ENCODE measurements at regions not wholly inside any gene's neighbourhood (a gene's known extent, or its start where the extent isn't known, plus 50 kb on each side); places are given as distances from the start of the nearest gene placed in this dataset.

- Histone ChIP-seq H3K27me3 (no peaks in the 10 kb centered on the region), H3K4me3 (no peak overlapping the region), H3K9me3 (no peaks in the 10 kb centered on the region), H3K36me3 (peaks cover 0 to 5% (median 0%) of the 10 kb centered on the region in 4 donors), H3K27ac (replicated peaks in 1 of 4) (no peak overlapping the region), H3K4me1 (no peaks in the 10 kb centered on the region)
- 88% methylated on average over 1 of the region's 1 CpG for WGBS
- TF ChIP-seq CTCF (IDR thresholded peaks at IDR 0.05) (no peak), POLR2AphosphoS5 (IDR thresholded peaks at IDR 0.05) (no peak), EP300 (IDR thresholded peaks at IDR 0.05) (no peak), POLR2A (IDR thresholded peaks at IDR 0.05; ENCODE audit: low read depth) (no peak)
- DNase-seq (ENCODE audit: extremely low spot score), result no peak
- intact Hi-C loops (cut with DNase I), result loop anchor here (5.0 kb wide), 1 partner anchor 312 kb away; no protein-coding TSS in a partner anchor
These were observed 134.2 kb downstream of the ELAPOR2 start for GRCh38 chr7:86925221-86925620.

GRCh38 chr7:86923527-86923926 is 135.9 kb downstream of the ELAPOR2 start:
- Histone ChIP-seq H3K4me3 (no peak overlapping the region), H3K36me3 (peaks cover 0 to 5% (median 0%) of the 10 kb centered on the region in 4 donors), H3K27ac (replicated peaks in 1 of 4) (no peak overlapping the region), H3K27me3 (no peaks in the 10 kb centered on the region), H3K9me3 (no peaks in the 10 kb centered on the region), H3K4me1 (no peaks in the 10 kb centered on the region)
- intact Hi-C loops (cut with DNase I), result no loop called here
- DNase-seq (ENCODE audit: extremely low spot score), result no peak
- TF ChIP-seq POLR2A (IDR thresholded peaks at IDR 0.05; ENCODE audit: low read depth) (no peak), EP300 (IDR thresholded peaks at IDR 0.05) (no peak), CTCF (IDR thresholded peaks at IDR 0.05) (no peak), POLR2AphosphoS5 (IDR thresholded peaks at IDR 0.05) (no peak)

DNA sequence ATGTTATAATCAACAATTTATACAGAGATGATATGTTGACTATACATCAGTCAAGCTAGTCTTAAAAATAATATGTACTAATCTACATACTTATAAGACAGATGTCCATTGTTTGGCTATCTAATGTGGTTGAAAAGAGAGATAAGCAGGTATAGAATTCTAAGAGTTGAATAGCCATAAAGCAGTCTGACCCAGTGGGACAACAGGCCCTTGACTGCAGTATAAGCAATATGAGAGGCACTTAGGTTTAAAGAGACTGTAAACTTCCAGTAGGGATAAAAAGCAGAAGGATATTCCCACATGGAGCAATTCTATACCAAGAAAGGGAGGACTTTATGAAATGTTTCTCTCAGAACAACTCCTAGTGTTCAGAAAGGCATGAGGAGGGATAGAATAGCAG is 139.3 kb downstream of the ELAPOR2 start:
- H3K4me1 ChIP-seq, result no peaks in the 10 kb centered on the region
- H3K27me3 ChIP-seq, result no peaks in the 10 kb centered on the region
- H3K36me3 ChIP-seq, result peaks cover 0 to 1% (median 0%) of the 10 kb centered on the region in 4 donors
- H3K9me3 ChIP-seq, result no peaks in the 10 kb centered on the region
- no peak for DNase-seq (ENCODE audit: extremely low spot score)
- no peak overlapping the region for H3K4me3 ChIP-seq
- no peak overlapping the region for H3K27ac ChIP-seq (replicated peaks in 1 of 4)
- intact Hi-C loops (cut with DNase I), result no loop called here
- TF ChIP-seq POLR2AphosphoS5 (IDR thresholded peaks at IDR 0.05) (no peak), CTCF (IDR thresholded peaks at IDR 0.05) (no peak), EP300 (IDR thresholded peaks at IDR 0.05) (no peak), POLR2A (IDR thresholded peaks at IDR 0.05; ENCODE audit: low read depth) (no peak)

DNA sequence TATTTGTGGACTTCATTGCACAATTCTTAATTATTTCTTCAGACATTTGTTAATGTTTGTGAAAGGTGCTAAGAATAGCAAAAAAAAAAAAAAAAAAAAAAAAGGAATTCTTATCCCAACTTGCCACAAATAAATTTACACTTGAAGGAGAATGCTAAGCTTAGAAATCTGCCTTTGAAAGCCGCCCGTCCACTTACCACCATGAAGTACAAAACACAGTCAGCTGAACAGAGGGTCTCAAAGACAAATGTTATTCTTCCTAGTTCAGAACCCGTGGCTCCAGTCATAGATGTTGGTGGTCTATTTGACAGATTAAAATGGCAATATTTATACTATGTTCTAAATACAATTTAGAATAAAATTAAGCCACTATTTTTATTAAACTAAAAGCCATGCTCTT is 141.2 kb downstream of the ELAPOR2 start:
- intact Hi-C loops (cut with DNase I), result no loop called here
- no peak for DNase-seq (ENCODE audit: extremely low spot score)
- Histone ChIP-seq H3K27me3 (no peaks in the 10 kb centered on the region), H3K9me3 (no peaks in the 10 kb centered on the region), H3K4me3 (no peak overlapping the region), H3K4me1 (no peaks in the 10 kb centered on the region), H3K36me3 (no peaks in the 10 kb centered on the region), H3K27ac (replicated peaks in 1 of 4) (no peak overlapping the region)
- TF ChIP-seq POLR2AphosphoS5 (IDR thresholded peaks at IDR 0.05), result no peak
- no peak for TF ChIP-seq CTCF (IDR thresholded peaks at IDR 0.05)
- no peak for TF ChIP-seq EP300 (IDR thresholded peaks at IDR 0.05)
- no peak for TF ChIP-seq POLR2A (IDR thresholded peaks at IDR 0.05; ENCODE audit: low read depth)
- WGBS, result 79% methylated on average over 3 of the region's 3 CpGs

- Histone ChIP-seq H3K9me3 (no peaks in the 10 kb centered on the region), H3K36me3 (peaks cover 0 to 12% (median 6%) of the 10 kb centered on the region in 4 donors), H3K4me3 (no peak overlapping the region), H3K27me3 (no peaks in the 10 kb centered on the region), H3K4me1 (no peaks in the 10 kb centered on the region), H3K27ac (replicated peaks in 1 of 4) (no peak overlapping the region)
- TF ChIP-seq EP300 (IDR thresholded peaks at IDR 0.05) (no peak), POLR2A (IDR thresholded peaks at IDR 0.05; ENCODE audit: low read depth) (no peak), POLR2AphosphoS5 (IDR thresholded peaks at IDR 0.05) (no peak), CTCF (IDR thresholded peaks at IDR 0.05) (no peak)
- no peak for DNase-seq (ENCODE audit: extremely low spot score)
- 90% methylated on average over 1 of the region's 1 CpG for WGBS
- intact Hi-C loops (cut with DNase I), result no loop called here
These were observed 143.1 kb downstream of the ELAPOR2 start for GRCh38 chr7:86916277-86916825.

All from esophagus muscularis mucosa (tissue), 4 donors.